ENCODE measurements at regions not wholly inside any gene's neighbourhood (a gene's known extent, or its start where the extent isn't known, plus 50 kb on each side); places are given as distances from the start of the nearest gene placed in this dataset.

- DNase-seq: peak; percentile 2
Measured at GRCh38 chr5:20522905-20523482, 535.0 kb upstream of the CDH18 start.

DNA sequence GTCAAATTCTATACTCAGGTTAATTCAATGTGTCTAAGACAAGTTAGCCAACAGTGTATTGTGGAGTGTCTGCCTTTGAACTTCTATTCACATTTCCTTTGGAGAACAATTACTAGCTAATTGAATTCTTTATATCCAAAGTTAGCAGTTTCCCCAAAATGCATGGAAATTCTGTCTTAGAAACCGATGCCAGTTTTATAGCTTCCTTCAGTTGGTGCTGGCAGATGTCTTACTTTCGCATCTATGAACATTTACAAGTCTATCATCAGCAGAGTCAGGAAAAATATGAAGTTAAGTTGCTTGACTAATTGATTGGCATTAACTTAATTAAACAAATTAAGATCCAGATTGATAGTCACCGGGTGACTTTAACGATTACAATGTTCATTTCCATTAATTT lies 527.6 kb upstream of the CDH18 start:
- DNase-seq: no peak

DNA sequence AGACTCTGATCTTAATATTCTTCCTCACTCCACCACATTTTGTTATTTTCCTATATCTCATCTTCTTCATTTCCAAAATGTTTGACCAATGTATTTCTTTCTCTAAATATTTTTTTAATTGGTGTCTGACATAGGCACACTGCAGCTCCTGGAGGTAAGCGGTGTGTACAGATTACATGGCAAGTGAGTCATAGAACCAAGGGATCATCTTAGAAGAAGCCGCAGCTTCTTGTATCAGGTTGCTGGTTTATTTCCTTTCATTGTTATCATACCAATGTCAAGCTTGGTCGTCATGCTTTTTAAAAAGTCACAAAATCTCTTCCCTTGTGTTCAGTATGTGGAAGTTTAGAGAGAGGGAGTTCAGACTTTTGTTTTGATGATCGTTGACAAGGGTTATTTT lies 526.1 kb upstream of the CDH18 start:
- no peak for DNase-seq

DNA sequence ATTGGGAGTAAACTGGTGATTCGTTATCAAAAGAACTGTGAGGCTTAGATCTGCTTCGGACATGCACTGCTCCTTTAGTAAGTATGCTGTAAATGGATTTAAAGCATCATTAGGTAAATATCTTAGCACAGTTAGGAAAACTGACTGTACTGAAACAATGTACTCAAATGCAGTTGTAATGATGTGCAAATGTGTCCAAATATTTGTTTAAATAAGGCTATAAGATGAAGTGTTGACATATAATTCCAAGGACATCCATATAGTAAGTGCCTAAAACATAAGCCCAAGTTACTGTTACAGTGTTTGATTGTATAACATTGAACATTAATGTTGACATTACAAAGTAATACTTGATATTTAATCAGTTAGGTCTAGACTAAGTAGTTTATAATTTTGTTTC lies 512.5 kb upstream of the CDH18 start:
- no peak for DNase-seq

DNA sequence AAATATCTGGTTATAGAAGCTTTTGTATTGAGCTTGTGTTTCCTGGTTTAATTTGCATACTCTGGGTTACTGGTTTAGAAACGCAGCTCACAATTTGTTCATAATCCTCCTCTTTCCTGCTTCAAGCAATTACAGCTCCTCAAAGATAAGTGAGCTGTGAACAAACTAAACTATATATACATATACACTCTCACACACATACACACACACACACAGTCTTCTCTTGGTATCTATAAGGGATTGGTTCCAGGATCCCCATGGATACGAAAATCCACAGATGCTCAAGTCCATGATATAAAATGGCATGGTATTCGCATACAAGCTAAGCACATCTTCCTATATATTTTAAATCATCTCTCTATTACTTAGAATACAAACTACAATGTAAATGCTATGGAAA lies 510.9 kb upstream of the CDH18 start:
- no peak for DNase-seq

GRCh38 chr5:20498102-20498501 lies 510.1 kb upstream of the CDH18 start:
- no peak for DNase-seq

DNA sequence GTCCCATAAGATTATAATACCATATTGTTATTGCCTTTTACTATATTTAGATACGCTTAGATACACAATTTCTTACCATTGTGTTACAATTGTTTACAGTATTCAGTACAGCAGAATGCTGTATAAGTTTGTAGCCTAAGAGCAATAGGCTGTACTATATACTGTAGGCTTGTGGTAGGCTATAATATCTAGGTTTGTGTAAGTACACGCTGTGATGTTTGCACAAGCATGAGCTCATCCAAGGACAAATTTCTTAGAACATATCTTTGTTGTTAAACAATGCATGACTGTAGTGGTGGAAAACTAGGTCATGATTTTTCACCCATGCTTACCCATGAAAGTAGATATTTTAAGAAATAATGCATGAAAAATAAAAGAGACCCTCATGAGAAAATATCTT lies 509.4 kb upstream of the CDH18 start:
- no peak for DNase-seq

DNA sequence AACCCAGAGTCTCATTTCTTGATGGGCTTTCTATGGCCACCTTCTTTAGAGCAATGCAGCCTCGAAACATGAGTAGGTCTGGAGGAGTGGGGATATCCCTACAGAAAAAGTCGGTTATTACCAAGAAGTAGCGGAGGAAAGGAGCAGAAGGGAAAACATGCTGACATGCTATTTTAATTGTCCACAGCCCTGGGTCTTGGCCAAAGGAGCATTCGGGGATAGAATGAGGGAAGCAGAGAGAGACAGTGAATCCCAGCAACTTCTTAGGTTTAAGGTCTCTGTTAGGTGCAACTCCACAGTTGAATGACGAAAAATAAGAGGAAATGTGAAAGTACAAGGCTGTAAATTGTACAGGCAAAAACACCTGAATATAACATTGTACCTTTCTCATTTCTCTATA lies 506.7 kb upstream of the CDH18 start:
- no peak for DNase-seq

DNA sequence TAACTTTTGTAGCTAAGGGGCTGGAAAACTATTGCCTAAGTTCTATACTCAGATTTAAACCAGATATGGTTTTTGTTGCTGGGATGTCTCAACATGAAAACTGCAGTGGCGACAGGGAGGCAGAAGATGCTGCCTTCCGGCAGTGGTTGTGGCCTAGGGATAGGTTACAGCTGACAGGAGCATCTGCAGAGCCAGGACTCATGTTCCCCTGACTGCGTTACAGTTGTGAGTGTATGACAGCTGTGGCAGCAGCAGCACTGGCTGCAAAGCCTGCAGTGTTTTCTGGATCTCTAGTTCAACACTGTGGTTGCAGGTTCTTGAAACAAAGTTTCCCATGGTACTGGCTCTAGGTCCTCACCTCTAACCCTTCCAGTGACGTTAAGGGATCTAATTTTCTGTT lies 498.8 kb upstream of the CDH18 start:
- no peak for DNase-seq

DNA sequence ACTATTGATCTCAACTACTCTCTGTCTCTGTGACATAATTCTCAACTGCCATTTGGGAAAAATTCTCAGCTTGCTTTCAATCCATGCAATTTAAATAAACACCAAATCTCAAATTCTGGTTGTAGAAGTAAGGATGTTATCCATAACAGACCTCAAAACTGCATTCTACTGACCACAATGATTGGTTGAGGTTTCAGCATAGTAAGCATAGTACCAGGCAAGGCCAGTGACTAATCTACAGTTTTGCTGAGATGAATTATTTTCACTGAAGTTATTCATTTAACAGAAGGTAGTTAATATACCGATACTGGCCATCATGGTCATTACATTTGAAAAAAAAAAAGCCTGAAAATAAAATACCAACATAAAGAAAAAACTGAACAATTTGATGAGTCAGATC lies 488.0 kb upstream of the CDH18 start:
- DNase-seq: no peak

DNA sequence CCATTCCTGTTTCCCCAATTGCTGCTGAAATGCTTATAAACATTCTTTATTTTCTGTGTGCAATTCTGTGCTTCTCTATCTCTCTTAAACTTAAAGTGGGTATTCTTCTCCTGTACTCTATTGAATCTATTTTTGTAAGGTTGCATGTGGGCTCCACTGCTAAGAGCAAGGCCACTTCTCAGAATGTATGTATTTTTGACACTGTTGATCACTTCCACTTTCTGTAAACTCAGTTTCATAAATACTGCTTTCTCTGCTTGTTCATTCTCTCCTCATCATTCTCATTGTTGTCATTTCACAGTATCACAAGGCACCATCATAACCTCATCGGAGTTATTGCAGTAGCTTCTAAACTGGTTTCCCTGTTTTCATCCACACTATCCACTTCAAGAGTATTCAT lies 483.0 kb upstream of the CDH18 start:
- no peak for DNase-seq

DNA sequence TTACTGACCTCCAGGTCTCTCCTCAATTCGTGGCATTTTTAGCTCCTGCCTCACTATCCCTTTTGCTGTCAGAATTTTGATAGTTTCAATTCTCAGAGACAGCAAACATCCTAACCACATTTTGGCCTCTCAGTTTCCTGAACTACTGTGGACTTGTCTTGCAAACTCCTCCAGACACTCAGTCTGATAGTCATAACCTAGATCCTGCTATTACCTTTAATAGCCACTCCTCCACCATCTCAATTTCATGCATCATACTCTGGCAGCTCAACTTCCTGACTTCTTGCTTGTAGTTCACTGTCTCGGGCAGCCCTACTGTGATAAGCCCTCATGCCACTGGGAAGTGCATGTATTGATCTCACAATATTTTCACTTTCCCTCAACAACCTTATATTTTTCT lies 481.8 kb upstream of the CDH18 start:
- DNase-seq: no peak

DNA sequence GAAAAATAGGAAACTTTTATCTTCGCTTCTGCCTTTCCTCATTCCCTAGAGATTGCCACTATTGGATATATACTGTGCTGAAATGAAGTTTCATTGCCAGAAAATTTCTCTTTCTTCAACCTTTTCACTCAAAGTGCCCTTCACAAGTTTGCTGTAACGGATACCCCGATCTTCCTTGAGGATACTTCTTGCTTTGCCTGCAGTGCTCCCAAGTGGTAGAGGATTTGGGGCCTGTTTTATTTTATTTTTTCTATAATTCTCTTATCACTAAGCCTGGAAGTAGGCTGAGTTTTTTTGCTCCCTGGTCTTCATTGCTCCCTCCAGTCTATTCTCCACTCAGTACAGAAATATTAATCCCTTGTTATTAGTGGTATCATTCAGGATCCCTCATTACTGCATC lies 481.4 kb upstream of the CDH18 start:
- no peak for DNase-seq

- no peak for DNase-seq
Measured at GRCh38 chr5:20466512-20466911, 478.5 kb upstream of the CDH18 start.

DNA sequence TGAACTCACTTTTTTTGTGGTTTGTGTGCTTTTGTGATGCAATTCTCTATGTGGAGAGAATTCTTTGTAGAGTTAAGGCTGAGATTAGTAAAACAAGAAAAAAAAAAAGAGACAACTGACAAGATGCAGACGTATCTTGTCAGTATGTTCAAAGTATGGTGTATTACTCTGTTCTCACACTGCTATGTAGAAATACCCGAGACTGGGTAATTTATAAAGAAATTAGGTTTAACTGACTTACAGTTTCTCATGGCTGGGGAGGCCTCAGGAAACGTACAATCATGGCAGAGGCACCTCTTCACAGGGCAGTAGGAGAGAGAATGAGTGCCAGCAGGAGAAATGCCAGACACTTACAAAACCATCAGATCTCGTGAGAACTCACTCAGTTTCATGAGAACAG lies 475.2 kb upstream of the CDH18 start:
- no peak for DNase-seq

DNA sequence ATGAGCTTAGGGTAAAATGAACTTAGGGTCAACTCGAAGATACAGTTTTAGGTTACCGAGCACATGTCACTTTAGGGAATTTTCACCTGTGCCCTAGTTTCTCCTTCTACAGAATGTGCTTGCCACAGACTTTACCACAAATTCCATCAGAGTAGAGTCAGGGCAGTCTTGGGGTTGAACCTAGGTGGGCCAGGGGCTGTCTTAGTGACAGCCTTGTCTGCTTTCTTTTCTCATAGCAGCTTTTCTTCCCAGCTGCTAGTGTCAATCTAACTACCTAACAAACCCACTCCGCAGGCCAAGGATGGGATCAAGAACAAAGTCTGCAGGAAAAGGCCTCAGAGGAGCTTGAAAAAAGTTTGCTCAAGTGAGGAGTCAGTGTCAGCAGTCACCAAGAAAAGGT lies 458.1 kb upstream of the CDH18 start:
- no peak for DNase-seq

- DNase-seq: no peak
Measured at GRCh38 chr5:20445326-20445860, 457.4 kb upstream of the CDH18 start.

GRCh38 chr5:20434786-20435185 lies 446.8 kb upstream of the CDH18 start:
- no peak for DNase-seq

DNA sequence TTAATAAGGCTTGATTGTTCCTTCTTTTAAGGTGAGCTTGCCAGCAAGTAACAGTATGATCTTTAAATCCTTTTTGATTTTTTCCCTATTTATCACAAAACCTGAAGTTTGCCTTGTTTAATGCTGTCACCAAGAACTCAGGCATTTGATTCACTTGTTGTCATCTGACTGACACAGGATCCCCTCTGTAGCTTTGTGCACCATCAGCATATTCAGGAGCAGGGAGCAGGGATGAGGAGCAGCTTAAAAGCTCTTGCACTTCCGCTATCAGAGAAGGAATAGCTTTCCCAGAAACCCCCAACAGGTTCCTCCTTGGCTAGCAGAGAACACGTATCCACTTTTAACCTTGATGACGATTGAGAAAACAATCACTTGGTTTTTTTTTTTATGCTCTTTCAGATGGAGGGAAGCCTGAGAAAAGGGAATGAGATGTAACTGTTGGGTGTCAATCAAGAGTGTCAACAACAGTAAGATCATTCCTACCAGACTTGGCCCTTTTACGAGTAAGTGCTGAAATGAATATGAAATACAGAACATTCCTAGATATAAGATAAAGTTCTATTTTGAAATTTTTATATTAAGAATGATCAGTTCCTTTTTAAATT lies 433.1 kb upstream of the CDH18 start:
- DNase-seq: no peak

Measured in RPMI8226 (cell line).